OCI-LY1 (cell line): ENCODE measurements at regions not wholly inside any gene's neighbourhood (a gene's known extent, or its start where the extent isn't known, plus 50 kb on each side); places are given as distances from the start of the nearest gene placed in this dataset.

Experiments used
- H2AFZ ChIP-seq: fragments of 200-600 bp; sonication (generic), shearing (Covaris generic); 2 replicates; pipeline ENCODE4 v1.6.0; 2014; ENCODE audit warnings: antibody characterized with exemption, mild to moderate bottlenecking, low read length
- H3F3A ChIP-seq: fragments of 200-600 bp; sonication (generic), shearing (Covaris generic); 2 replicates; pipeline ENCODE4 v1.6.0; 2014; ENCODE audit warnings: mild to moderate bottlenecking, antibody characterized with exemption, low read length, moderate library complexity; ENCODE audit not compliant: insufficient read depth
- H3K27ac ChIP-seq: fragments of 200-600 bp; sonication (generic); 2 replicates; pipeline ENCODE4 v1.5.1; 2014; ENCODE audit warnings: low read length, mixed run types, mild to moderate bottlenecking, low read depth; ENCODE audit not compliant: poor library complexity, severe bottlenecking
- H3K27me3 ChIP-seq: fragments of 200-600 bp; sonication (generic); 2 replicates; pipeline ENCODE4 v1.6.0; 2014; ENCODE audit warnings: antibody characterized with exemption, mild to moderate bottlenecking, low read length, moderate library complexity; ENCODE audit not compliant: insufficient read depth
- H3K36me3 ChIP-seq: fragments of 200-600 bp; sonication (generic); 2 replicates; pipeline ENCODE4 v1.6.1; 2014; ENCODE audit warnings: mild to moderate bottlenecking, antibody characterized with exemption, low read length, moderate library complexity, mixed read lengths; ENCODE audit not compliant: insufficient read depth
- H3K4me1 ChIP-seq: fragments of 200-600 bp; sonication (generic); 2 replicates; pipeline ENCODE4 v1.5.1; 2014; ENCODE audit warnings: mild to moderate bottlenecking, low read length, moderate library complexity; ENCODE audit not compliant: insufficient read depth, severe bottlenecking
- H3K4me2 ChIP-seq: fragments of 200-600 bp; sonication (generic), shearing (Covaris generic); 2 replicates; pipeline ENCODE4 v1.6.1; 2014; ENCODE audit warnings: low read length
- H3K4me3 ChIP-seq: fragments of 200-600 bp; sonication (generic); 2 replicates; pipeline ENCODE4 v1.5.1; 2014; ENCODE audit warnings: low read length, low read depth, mild to moderate bottlenecking, mixed read lengths; ENCODE audit not compliant: poor library complexity, severe bottlenecking
- H3K79me2 ChIP-seq: fragments of 200-600 bp; shearing (Covaris generic); 2 replicates; pipeline ENCODE4 v1.6.1; 2016; ENCODE audit warnings: mixed run types, low read length, mixed read lengths; ENCODE audit not compliant: insufficient read depth
- H3K9ac ChIP-seq: fragments of 200-600 bp; sonication (generic), shearing (Covaris generic); 2 replicates; pipeline ENCODE4 v1.6.1; 2014; ENCODE audit warnings: mild to moderate bottlenecking, low read length, mixed read lengths
- H3K9me2 ChIP-seq: fragments of 200-600 bp; sonication (generic), shearing (Covaris generic); 2 replicates; pipeline ENCODE4 v1.6.1; 2014; ENCODE audit warnings: low read depth, mild to moderate bottlenecking, low read length, mixed read lengths
- H3K9me3 ChIP-seq: fragments of 200-600 bp; shearing (Covaris generic); 2 replicates; pipeline ENCODE4 v1.6.1; 2014; ENCODE audit warnings: low read length, mixed read lengths
- H4K20me1 ChIP-seq: fragments of 200-600 bp; sonication (generic), shearing (Covaris generic); 2 replicates; pipeline ENCODE4 v1.6.0; 2016; ENCODE audit warnings: mild to moderate bottlenecking, low read length; ENCODE audit not compliant: insufficient read depth
- EZH2 ChIP-seq: fragments of 200-600 bp; sonication (generic), shearing (Covaris generic); IDR thresholded peaks from 2 replicates; pipeline ENCODE4 v1.8.0; 2017; ENCODE audit warnings: borderline replicate concordance, mixed run types, mild to moderate bottlenecking, antibody characterized with exemption, low read length, moderate library complexity, mixed read lengths
- TF ChIP-seq, protein P1 (sequence below): fragments of 200-600 bp; sonication (generic), shearing (Covaris generic); IDR thresholded peaks from 2 replicates; pipeline ENCODE4 v1.5.1; 2017; ENCODE audit warnings: mild to moderate bottlenecking, antibody characterized with exemption, low read length, moderate library complexity, mixed read lengths

- no peaks in the 10 kb centered on the region for H3F3A ChIP-seq
- TF ChIP-seq, protein P1, sequence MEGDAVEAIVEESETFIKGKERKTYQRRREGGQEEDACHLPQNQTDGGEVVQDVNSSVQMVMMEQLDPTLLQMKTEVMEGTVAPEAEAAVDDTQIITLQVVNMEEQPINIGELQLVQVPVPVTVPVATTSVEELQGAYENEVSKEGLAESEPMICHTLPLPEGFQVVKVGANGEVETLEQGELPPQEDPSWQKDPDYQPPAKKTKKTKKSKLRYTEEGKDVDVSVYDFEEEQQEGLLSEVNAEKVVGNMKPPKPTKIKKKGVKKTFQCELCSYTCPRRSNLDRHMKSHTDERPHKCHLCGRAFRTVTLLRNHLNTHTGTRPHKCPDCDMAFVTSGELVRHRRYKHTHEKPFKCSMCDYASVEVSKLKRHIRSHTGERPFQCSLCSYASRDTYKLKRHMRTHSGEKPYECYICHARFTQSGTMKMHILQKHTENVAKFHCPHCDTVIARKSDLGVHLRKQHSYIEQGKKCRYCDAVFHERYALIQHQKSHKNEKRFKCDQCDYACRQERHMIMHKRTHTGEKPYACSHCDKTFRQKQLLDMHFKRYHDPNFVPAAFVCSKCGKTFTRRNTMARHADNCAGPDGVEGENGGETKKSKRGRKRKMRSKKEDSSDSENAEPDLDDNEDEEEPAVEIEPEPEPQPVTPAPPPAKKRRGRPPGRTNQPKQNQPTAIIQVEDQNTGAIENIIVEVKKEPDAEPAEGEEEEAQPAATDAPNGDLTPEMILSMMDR = no peak
- TF ChIP-seq EZH2 = no peak
- no peak overlapping the region for H3K9ac ChIP-seq
- H2AFZ ChIP-seq = no peak overlapping the region
- no peaks in the 10 kb centered on the region for H3K27me3 ChIP-seq
- H3K36me3 ChIP-seq = no peaks in the 10 kb centered on the region
- no peak overlapping the region for H3K4me3 ChIP-seq
- no peaks in the 10 kb centered on the region for H3K4me1 ChIP-seq
- H3K4me2 ChIP-seq = no peak overlapping the region
- H3K27ac ChIP-seq = no peak overlapping the region
- H4K20me1 ChIP-seq = no peaks in the 10 kb centered on the region
- H3K79me2 ChIP-seq = no peaks in the 10 kb centered on the region
- no peaks in the 10 kb centered on the region for H3K9me3 ChIP-seq
- no peaks in the 10 kb centered on the region for H3K9me2 ChIP-seq
Measured at GRCh38 chr2:51997571-51997970, 965.6 kb upstream of the NRXN1 start.

GRCh38 chr2:51995293-51995692 is 963.4 kb upstream of the NRXN1 start:
- no peaks in the 10 kb centered on the region for H3K9me3 ChIP-seq
- H4K20me1 ChIP-seq = no peaks in the 10 kb centered on the region
- H3K4me2 ChIP-seq = no peak overlapping the region
- no peak for TF ChIP-seq EZH2
- TF ChIP-seq, protein P1 = no peak
- H3K27me3 ChIP-seq = no peaks in the 10 kb centered on the region
- no peaks in the 10 kb centered on the region for H3K36me3 ChIP-seq
- H3K4me1 ChIP-seq = no peaks in the 10 kb centered on the region
- H3K79me2 ChIP-seq = no peaks in the 10 kb centered on the region
- H2AFZ ChIP-seq = no peak overlapping the region
- no peak overlapping the region for H3K27ac ChIP-seq
- no peak overlapping the region for H3K4me3 ChIP-seq
- H3K9ac ChIP-seq = no peak overlapping the region
- no peaks in the 10 kb centered on the region for H3F3A ChIP-seq
- H3K9me2 ChIP-seq = no peaks in the 10 kb centered on the region

DNA sequence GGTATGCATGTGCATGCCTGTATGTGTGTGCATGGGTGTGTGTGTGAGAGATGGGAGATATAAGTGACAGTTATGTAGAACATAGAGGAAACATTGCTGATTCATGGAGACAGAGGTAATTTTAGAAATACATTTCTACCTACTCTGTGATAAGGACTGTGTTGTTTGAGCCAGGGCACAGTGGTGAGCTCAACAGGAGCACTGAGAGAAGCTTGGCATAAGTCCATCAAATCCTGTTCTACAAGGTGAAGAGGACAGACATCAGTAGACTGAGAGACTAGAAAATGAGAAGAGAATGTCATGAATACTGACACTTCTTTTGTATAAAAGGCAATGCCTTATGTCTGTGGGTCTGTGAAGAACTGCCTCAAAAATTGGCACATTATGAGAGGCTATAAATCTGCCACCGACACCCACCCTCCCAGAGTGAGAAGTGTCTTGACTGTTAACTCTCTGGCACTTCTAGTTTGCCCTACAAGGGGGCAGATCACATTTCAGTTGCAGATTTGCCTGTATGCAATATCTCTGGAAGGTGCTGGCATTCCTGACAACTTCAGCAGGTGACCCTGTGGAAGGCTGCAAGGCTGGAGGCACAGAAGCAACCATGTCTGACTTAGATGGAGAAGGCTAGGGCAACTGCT is 962.3 kb upstream of the NRXN1 start:
- no peaks in the 10 kb centered on the region for H3K36me3 ChIP-seq
- H3K9me2 ChIP-seq = no peaks in the 10 kb centered on the region
- no peak overlapping the region for H3K4me3 ChIP-seq
- no peaks in the 10 kb centered on the region for H3F3A ChIP-seq
- H3K79me2 ChIP-seq = no peaks in the 10 kb centered on the region
- no peaks in the 10 kb centered on the region for H3K4me1 ChIP-seq
- H3K27me3 ChIP-seq = no peaks in the 10 kb centered on the region
- no peaks in the 10 kb centered on the region for H3K9me3 ChIP-seq
- no peak overlapping the region for H3K4me2 ChIP-seq
- no peak overlapping the region for H3K27ac ChIP-seq
- H2AFZ ChIP-seq = no peak overlapping the region
- no peak overlapping the region for H3K9ac ChIP-seq
- TF ChIP-seq, protein P1 = no peak
- TF ChIP-seq EZH2 = no peak
- no peaks in the 10 kb centered on the region for H4K20me1 ChIP-seq
